ENCODE measurements at regions not wholly inside any gene's neighbourhood (a gene's known extent, or its start where the extent isn't known, plus 50 kb on each side); places are given as distances from the start of the nearest gene placed in this dataset.

DNA sequence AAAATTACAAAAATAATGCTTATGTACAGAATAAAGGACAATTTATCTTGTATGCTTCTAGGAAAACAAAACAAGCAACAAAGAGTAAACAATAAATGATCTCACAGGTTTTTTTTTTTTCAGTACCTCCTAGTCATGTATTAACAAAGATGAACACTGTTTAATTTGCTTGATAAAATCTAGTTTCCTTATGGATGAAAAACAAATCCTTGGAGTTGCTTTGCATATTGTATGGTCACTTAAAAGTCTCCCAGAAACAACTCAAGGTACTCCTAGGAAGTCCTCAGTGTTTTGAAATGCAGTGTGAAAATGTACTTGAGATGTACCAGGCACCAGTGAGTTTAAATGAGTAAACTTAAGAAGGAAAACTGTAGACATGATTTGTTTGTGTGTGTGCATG, 686.0 kb upstream of the BRINP3 start:
- no peak overlapping the region for H3K4me3 Mint-ChIP-seq
- Histone ChIP-seq H2BK15ac (ENCODE audit: low read depth, low read length) (no peak overlapping the region), H3K4me2 (ENCODE audit: insufficient read depth, insufficient read length, low read length) (no peak overlapping the region), H4K20me1 (ENCODE audit: control insufficient read depth, insufficient read depth, insufficient read length) (no peaks in the 10 kb centered on the region), H3K27me3 (ENCODE audit: insufficient read depth, low read length) (no peaks in the 10 kb centered on the region), H4K5ac (ENCODE audit: insufficient read length, low read depth, low read length) (no peak overlapping the region), H2BK20ac (ENCODE audit: low read depth, low read length, poor library complexity, severe bottlenecking) (no peak overlapping the region), H3K4ac (ENCODE audit: low read depth, low read length) (no peak overlapping the region), H3K18ac (ENCODE audit: insufficient read length, low read depth, low read length) (no peak overlapping the region), H4K91ac (ENCODE audit: insufficient read length, low read depth, low read length) (no peak overlapping the region), H3K4me1 (ENCODE audit: insufficient read depth, low read length) (no peaks in the 10 kb centered on the region), H4K8ac (replicated peaks; ENCODE audit: insufficient read length, low read depth, low read length) (no peak overlapping the region), H3K9ac (ENCODE audit: extremely low read depth, insufficient read length, low read length) (no peak overlapping the region), H2AK5ac (ENCODE audit: insufficient read length, low read length) (no peak overlapping the region), H3T11ph (ENCODE audit: low read length) (no peak overlapping the region), H3K56ac (ENCODE audit: insufficient read length, low read depth, low read length) (no peak overlapping the region), H3K23ac (ENCODE audit: insufficient read length, low read depth, low read length) (no peak overlapping the region), H3K9me3 (ENCODE audit: control insufficient read depth, low read depth, low read length) (no peaks in the 10 kb centered on the region), H3K23me2 (ENCODE audit: insufficient read length, low read depth, low read length, poor library complexity, severe bottlenecking) (no peaks in the 10 kb centered on the region), H3K14ac (ENCODE audit: insufficient read depth, low read length) (no peak overlapping the region), H3K79me1 (ENCODE audit: insufficient read depth, low read depth, low read length, poor library complexity, severe bottlenecking) (no peaks in the 10 kb centered on the region), H2BK12ac (ENCODE audit: insufficient read length, low read depth, low read length) (no peak overlapping the region), H2BK120ac (ENCODE audit: low read depth, low read length, poor library complexity, severe bottlenecking) (no peak overlapping the region), H2BK5ac (ENCODE audit: insufficient read length, low read length) (no peak overlapping the region), H3K79me2 (ENCODE audit: insufficient read depth, low read length) (no peaks in the 10 kb centered on the region), H2AFZ (ENCODE audit: low read length) (no peak overlapping the region), H3K27ac (ENCODE audit: insufficient read length, low read depth, low read length) (no peak overlapping the region)
- no peaks in the 10 kb centered on the region for H3K4me1 Mint-ChIP-seq
- no peaks in the 10 kb centered on the region; the same call in 1 of the 2 replicates for H3K27me3 Mint-ChIP-seq (ENCODE audit: low read depth)
- TF ChIP-seq, protein P1, sequence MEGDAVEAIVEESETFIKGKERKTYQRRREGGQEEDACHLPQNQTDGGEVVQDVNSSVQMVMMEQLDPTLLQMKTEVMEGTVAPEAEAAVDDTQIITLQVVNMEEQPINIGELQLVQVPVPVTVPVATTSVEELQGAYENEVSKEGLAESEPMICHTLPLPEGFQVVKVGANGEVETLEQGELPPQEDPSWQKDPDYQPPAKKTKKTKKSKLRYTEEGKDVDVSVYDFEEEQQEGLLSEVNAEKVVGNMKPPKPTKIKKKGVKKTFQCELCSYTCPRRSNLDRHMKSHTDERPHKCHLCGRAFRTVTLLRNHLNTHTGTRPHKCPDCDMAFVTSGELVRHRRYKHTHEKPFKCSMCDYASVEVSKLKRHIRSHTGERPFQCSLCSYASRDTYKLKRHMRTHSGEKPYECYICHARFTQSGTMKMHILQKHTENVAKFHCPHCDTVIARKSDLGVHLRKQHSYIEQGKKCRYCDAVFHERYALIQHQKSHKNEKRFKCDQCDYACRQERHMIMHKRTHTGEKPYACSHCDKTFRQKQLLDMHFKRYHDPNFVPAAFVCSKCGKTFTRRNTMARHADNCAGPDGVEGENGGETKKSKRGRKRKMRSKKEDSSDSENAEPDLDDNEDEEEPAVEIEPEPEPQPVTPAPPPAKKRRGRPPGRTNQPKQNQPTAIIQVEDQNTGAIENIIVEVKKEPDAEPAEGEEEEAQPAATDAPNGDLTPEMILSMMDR (conservative IDR thresholded peaks at IDR 0.05) = no peak
- no peaks in the 10 kb centered on the region for H3K36me3 Mint-ChIP-seq (ENCODE audit: insufficient read depth in 1 of 3, low read depth in 3 of 3)
- H3K9me3 Mint-ChIP-seq = no peaks in the 10 kb centered on the region; a peak in 1 of 5 replicates
- H3K27ac Mint-ChIP-seq = no peak overlapping the region
- no peak for DNase-seq
